Neural cell (in vitro differentiated cells): ENCODE measurements at regions not wholly inside any gene's neighbourhood (a gene's known extent, or its start where the extent isn't known, plus 50 kb on each side); places are given as distances from the start of the nearest gene placed in this dataset.

Experiments
- H2AFZ ChIP-seq: fragments of 200-600, 300-800 bp; sonication (generic), shearing (Covaris generic); 2 replicates; pipeline ENCODE4 v1.6.0; 2014; ENCODE audit warnings: low read depth, mild to moderate bottlenecking, antibody characterized with exemption, low read length, moderate library complexity
- H3F3A ChIP-seq: fragments of 200-600 bp; shearing (Covaris generic); 2 replicates; pipeline ENCODE4 v1.6.1; 2016; ENCODE audit warnings: mild to moderate bottlenecking, moderate library complexity, mixed read lengths, antibody characterized with exemption, low read length; ENCODE audit not compliant: insufficient read depth, poor library complexity, severe bottlenecking
- H3K27ac ChIP-seq: fragments of 200-600, 300-800 bp; sonication (generic), shearing (Covaris generic); 2 replicates; pipeline ENCODE4 v1.5.1; 2014; ENCODE audit warnings: mild to moderate bottlenecking, low read length, moderate library complexity
- H3K27me3 ChIP-seq: fragments of 300-800, 200-600 bp; sonication (generic), shearing (Covaris generic); 2 replicates; pipeline ENCODE4 v1.6.0; 2014; ENCODE audit warnings: mild to moderate bottlenecking, low read depth, low read length, moderate library complexity; ENCODE audit not compliant: insufficient read depth
- H3K36me3 ChIP-seq: fragments of 300-800, 200-600 bp; sonication (generic), shearing (Covaris generic); 2 replicates; pipeline ENCODE4 v1.5.1; 2014; ENCODE audit warnings: mild to moderate bottlenecking, antibody characterized with exemption, low read length, moderate library complexity; ENCODE audit not compliant: insufficient read depth
- H3K4me2 ChIP-seq: fragments of 300-800, 200-600 bp; sonication (generic), shearing (Covaris generic); 2 replicates; pipeline ENCODE4 v1.6.0; 2014; ENCODE audit warnings: mild to moderate bottlenecking, low read length
- H3K4me3 ChIP-seq: fragments of 300-800, 200-600 bp; sonication (generic), shearing (Covaris generic); 2 replicates; pipeline ENCODE4 v1.5.1; 2014; ENCODE audit warnings: mild to moderate bottlenecking, low read length, moderate library complexity
- H3K79me2 ChIP-seq: fragments of 200-600 bp; shearing (Covaris generic); replicated peaks from 2 replicates; pipeline ENCODE4 v1.6.0; 2014; ENCODE audit warnings: mild to moderate bottlenecking, low read length, moderate library complexity; ENCODE audit not compliant: insufficient read depth
- H3K9ac ChIP-seq: fragments of 300-800, 200-600 bp; sonication (generic), shearing (Covaris generic); 2 replicates; pipeline ENCODE4 v1.6.1; 2016; ENCODE audit warnings: mild to moderate bottlenecking, low read length, mixed read lengths
- H3K9me2 ChIP-seq: fragments of 200-600 bp; shearing (Covaris generic); 2 replicates; pipeline ENCODE4 v1.6.1; 2016; ENCODE audit warnings: mild to moderate bottlenecking, low read length, mixed read lengths; ENCODE audit not compliant: insufficient read depth
- H3K9me3 ChIP-seq: fragments of 200-600, 300-800 bp; sonication (generic), shearing (Covaris generic); 2 replicates; pipeline ENCODE4 v1.6.1; 2016; ENCODE audit warnings: mild to moderate bottlenecking, mixed run types, low read length, moderate library complexity, mixed read lengths
- H4K20me1 ChIP-seq: fragments of 200-600 bp; shearing (Covaris generic); 2 replicates; pipeline ENCODE4 v1.6.1; 2016; ENCODE audit warnings: mild to moderate bottlenecking, mixed run types; ENCODE audit not compliant: insufficient read depth
- CTCF ChIP-seq: fragments of 450-650 bp; IDR thresholded peaks from 2 replicates; pipeline ENCODE4 v1.5.1; 2014; ENCODE audit warnings: antibody characterized with exemption, mild to moderate bottlenecking, moderate library complexity; ENCODE audit not compliant: poor library complexity, severe bottlenecking
- EP300 ChIP-seq: fragments of 450-650 bp; conservative IDR thresholded peaks from 2 replicates; pipeline ENCODE4 v1.6.1; 2014; ENCODE audit warnings: antibody characterized with exemption, mild to moderate bottlenecking, moderate library complexity; ENCODE audit not compliant: poor library complexity, severe bottlenecking
- EZH2 ChIP-seq: fragments of 200-600, 300-800 bp; shearing (Covaris generic), sonication (generic); IDR thresholded peaks from 2 replicates; pipeline ENCODE4 v1.6.1; 2014; ENCODE audit warnings: antibody characterized with exemption, low read length, borderline replicate concordance, mild to moderate bottlenecking; ENCODE audit not compliant: insufficient read depth, poor library complexity, severe bottlenecking
- MXI1 ChIP-seq: fragments of 450-650 bp; conservative IDR thresholded peaks from 2 replicates; pipeline ENCODE4 v1.6.1; 2014; ENCODE audit warnings: antibody characterized with exemption, mild to moderate bottlenecking; ENCODE audit not compliant: poor library complexity, severe bottlenecking
- POLR2AphosphoS5 ChIP-seq: IDR thresholded peaks from 2 replicates; pipeline ENCODE4 v1.6.1; 2012
- RAD21 ChIP-seq: fragments of 450-650 bp; conservative IDR thresholded peaks from 2 replicates; pipeline ENCODE4 v1.6.1; 2014; ENCODE audit warnings: antibody characterized with exemption, mild to moderate bottlenecking, moderate library complexity
- REST ChIP-seq: IDR thresholded peaks from 2 replicates; pipeline ENCODE4 v1.6.1; 2012; ENCODE audit warnings: borderline replicate concordance
- SMC3 ChIP-seq: fragments of 450-650 bp; conservative IDR thresholded peaks from 2 replicates; pipeline ENCODE4 v1.6.1; 2014; ENCODE audit warnings: antibody characterized with exemption, mild to moderate bottlenecking, moderate library complexity; ENCODE audit not compliant: poor library complexity
- TAF1 ChIP-seq: IDR thresholded peaks from 2 replicates; pipeline ENCODE4 v1.6.1; 2012; ENCODE audit warnings: low read depth

GRCh38 chr22:49546811-49547585 lies 280.7 kb downstream of the BRD1 start:
- H3K4me2 ChIP-seq: no peak overlapping the region
- H3K36me3 ChIP-seq: no peaks in the 10 kb centered on the region
- H3K27ac ChIP-seq: no peak overlapping the region
- no peaks in the 10 kb centered on the region for H4K20me1 ChIP-seq
- H2AFZ ChIP-seq: no peak overlapping the region
- H3F3A ChIP-seq: no peaks in the 10 kb centered on the region
- no peaks in the 10 kb centered on the region for H3K27me3 ChIP-seq
- H3K9me2 ChIP-seq: no peaks in the 10 kb centered on the region
- no peaks in the 10 kb centered on the region for H3K79me2 ChIP-seq
- TF ChIP-seq REST (no peak), EP300 (no peak), TAF1 (no peak), POLR2AphosphoS5 (no peak), SMC3 (no peak), CTCF (no peak), EZH2 (no peak), MXI1 (no peak)
- H3K4me3 ChIP-seq: no peak overlapping the region
- H3K9ac ChIP-seq: no peak overlapping the region
- H3K9me3 ChIP-seq: no peaks in the 10 kb centered on the region

GRCh38 chr22:49545606-49546005 lies 282.1 kb downstream of the BRD1 start:
- H3K27ac ChIP-seq: no peak overlapping the region
- H3K27me3 ChIP-seq: no peaks in the 10 kb centered on the region
- H3K36me3 ChIP-seq: no peaks in the 10 kb centered on the region
- no peak overlapping the region for H3K4me2 ChIP-seq
- H3K9me3 ChIP-seq: no peaks in the 10 kb centered on the region
- no peak overlapping the region for H3K9ac ChIP-seq
- no peaks in the 10 kb centered on the region for H3K9me2 ChIP-seq
- H3K79me2 ChIP-seq: no peaks in the 10 kb centered on the region
- no peaks in the 10 kb centered on the region for H4K20me1 ChIP-seq
- TF ChIP-seq EP300: no peak
- TF ChIP-seq MXI1: no peak
- TF ChIP-seq RAD21: no peak
- no peak for TF ChIP-seq EZH2
- no peak for TF ChIP-seq SMC3
- no peak for TF ChIP-seq CTCF
- TF ChIP-seq REST: no peak
- TF ChIP-seq TAF1: no peak
- no peak for TF ChIP-seq POLR2AphosphoS5
- H3K4me3 ChIP-seq: no peak overlapping the region
- H2AFZ ChIP-seq: no peak overlapping the region
- no peaks in the 10 kb centered on the region for H3F3A ChIP-seq
